ENCODE measurements at regions not wholly inside any gene's neighbourhood (a gene's known extent, or its start where the extent isn't known, plus 50 kb on each side); places are given as distances from the start of the nearest gene placed in this dataset.

- H3K23me2 ChIP-seq (ENCODE audit: insufficient read length, low read depth, low read length, poor library complexity, severe bottlenecking): no peaks in the 10 kb centered on the region
- H3K23ac ChIP-seq (ENCODE audit: insufficient read length, low read depth, low read length): no peak overlapping the region
- Mint-ChIP-seq H3K27me3 (ENCODE audit: low read depth) (no peaks in the 10 kb centered on the region; the same call in 1 of the 2 replicates), H3K4me1 (peaks cover 11 to 16% of the 10 kb centered on the region in 2 experiments), H3K4me3 (no peak overlapping the region), H3K36me3 (ENCODE audit: insufficient read depth in 1 of 3, low read depth in 3 of 3) (no peaks in the 10 kb centered on the region; a peak in 1 of 7 replicates), H3K9me3 (no peaks in the 10 kb centered on the region; a peak in 2 of 5 replicates), H3K27ac (no peak overlapping the region)
- H3K4me1 ChIP-seq (ENCODE audit: insufficient read depth, low read length): no peaks in the 10 kb centered on the region; the same call in 1 of the 2 replicates
- H4K8ac ChIP-seq (replicated peaks; ENCODE audit: insufficient read length, low read depth, low read length): no peak overlapping the region
- H2BK15ac ChIP-seq (ENCODE audit: low read depth, low read length): no peak overlapping the region
- DNase-seq: no peak
- no peak overlapping the region for H3K56ac ChIP-seq (ENCODE audit: insufficient read length, low read depth, low read length)
- no peaks in the 10 kb centered on the region for H3K9me3 ChIP-seq (ENCODE audit: control insufficient read depth, low read depth, low read length)
- no peak overlapping the region for H3K4ac ChIP-seq (ENCODE audit: low read depth, low read length)
- H2BK12ac ChIP-seq (ENCODE audit: insufficient read length, low read depth, low read length): no peak overlapping the region
- H2AK5ac ChIP-seq (ENCODE audit: insufficient read length, low read length): no peak overlapping the region
- WGBS (ENCODE audit: extremely low coverage, insufficient read length, low lambda C conversion rate): no CpG with 5 or more reads among the region's 3 CpGs
- H3K79me2 ChIP-seq (ENCODE audit: insufficient read depth, low read length): no peaks in the 10 kb centered on the region
- H4K91ac ChIP-seq (ENCODE audit: insufficient read length, low read depth, low read length): no peak overlapping the region
- H3K14ac ChIP-seq (ENCODE audit: insufficient read depth, low read length): no peak overlapping the region
- H3K18ac ChIP-seq (ENCODE audit: insufficient read length, low read depth, low read length): no peak overlapping the region
- no peak overlapping the region for H2BK20ac ChIP-seq (ENCODE audit: low read depth, low read length, poor library complexity, severe bottlenecking)
- no peaks in the 10 kb centered on the region for H3K27me3 ChIP-seq (ENCODE audit: insufficient read depth, low read length)
- no peaks in the 10 kb centered on the region for H4K20me1 ChIP-seq (ENCODE audit: control insufficient read depth, insufficient read depth, insufficient read length)
- H3K27ac ChIP-seq (ENCODE audit: insufficient read length, low read depth, low read length): no peak overlapping the region
- H3K9ac ChIP-seq (ENCODE audit: extremely low read depth, insufficient read length, low read length): no peak overlapping the region
- H2AFZ ChIP-seq (ENCODE audit: low read length): no peak overlapping the region
- H3K79me1 ChIP-seq (ENCODE audit: insufficient read depth, low read depth, low read length, poor library complexity, severe bottlenecking): no peaks in the 10 kb centered on the region
- no peak overlapping the region for H4K5ac ChIP-seq (ENCODE audit: insufficient read length, low read depth, low read length)
- H3T11ph ChIP-seq (ENCODE audit: low read length): no peak overlapping the region
- no peak overlapping the region for H2BK120ac ChIP-seq (ENCODE audit: low read depth, low read length, poor library complexity, severe bottlenecking)
- no peak for TF ChIP-seq CTCF (conservative IDR thresholded peaks at IDR 0.05)
- no peak overlapping the region for H3K4me2 ChIP-seq (ENCODE audit: insufficient read depth, insufficient read length, low read length)
- no peak overlapping the region for H2BK5ac ChIP-seq (ENCODE audit: insufficient read length, low read length)
These were observed 246.6 kb upstream of the APCDD1 start for GRCh38 chr18:10207682-10208345.

Data from H9 (cell line).